Progenitor cell of endocrine pancreas (in vitro differentiated cells): ENCODE measurements at regions not wholly inside any gene's neighbourhood (a gene's known extent, or its start where the extent isn't known, plus 50 kb on each side); places are given as distances from the start of the nearest gene placed in this dataset.

ENCODE experiments used
- DNase-seq: peaks from one replicate; pipeline ENCODE4 v3.0.0; 2021; ENCODE audit warnings: low spot score; ENCODE audit not compliant: unreplicated experiment
- H3K27ac Mint-ChIP-seq: 2 replicates; pipeline ENCODE4 v1.8.0; 2021; ENCODE audit warnings: mild to moderate bottlenecking, moderate library complexity, mixed read lengths
- H3K27me3 Mint-ChIP-seq: 2 replicates; pipeline ENCODE4 v1.8.0; 2021; ENCODE audit warnings: mixed read lengths
- H3K36me3 Mint-ChIP-seq: 2 replicates; pipeline ENCODE4 v1.8.0; 2022; ENCODE audit warnings: mixed read lengths; ENCODE audit not compliant: insufficient read depth
- H3K4me1 Mint-ChIP-seq: 2 replicates; pipeline ENCODE4 v1.8.0; 2021; ENCODE audit warnings: low read depth, mixed read lengths
- H3K4me3 Mint-ChIP-seq: 2 replicates; pipeline ENCODE4 v1.8.0; 2021; ENCODE audit warnings: low read depth, mild to moderate bottlenecking, moderate library complexity, mixed read lengths
- H3K9me3 Mint-ChIP-seq: 2 replicates; pipeline ENCODE4 v1.8.0; 2021; ENCODE audit warnings: low read depth, mixed read lengths
- CTCF ChIP-seq: fragments of 200-600 bp; sonication (generic); IDR thresholded peaks from one replicate; pipeline ENCODE4 v1.5.0; 2021; ENCODE audit warnings: antibody characterized with exemption, mild to moderate bottlenecking; ENCODE audit not compliant: unreplicated experiment

GRCh38 chr2:7626139-7626537, 708.9 kb downstream of the RNF144A start:
- no peaks in the 10 kb centered on the region for H3K27me3 Mint-ChIP-seq
- no peak for TF ChIP-seq CTCF
- H3K4me3 Mint-ChIP-seq = no peak overlapping the region
- H3K36me3 Mint-ChIP-seq = no peaks in the 10 kb centered on the region
- H3K9me3 Mint-ChIP-seq = no peaks in the 10 kb centered on the region
- no peak for DNase-seq
- no peak overlapping the region for H3K27ac Mint-ChIP-seq
- no peaks in the 10 kb centered on the region for H3K4me1 Mint-ChIP-seq

DNA sequence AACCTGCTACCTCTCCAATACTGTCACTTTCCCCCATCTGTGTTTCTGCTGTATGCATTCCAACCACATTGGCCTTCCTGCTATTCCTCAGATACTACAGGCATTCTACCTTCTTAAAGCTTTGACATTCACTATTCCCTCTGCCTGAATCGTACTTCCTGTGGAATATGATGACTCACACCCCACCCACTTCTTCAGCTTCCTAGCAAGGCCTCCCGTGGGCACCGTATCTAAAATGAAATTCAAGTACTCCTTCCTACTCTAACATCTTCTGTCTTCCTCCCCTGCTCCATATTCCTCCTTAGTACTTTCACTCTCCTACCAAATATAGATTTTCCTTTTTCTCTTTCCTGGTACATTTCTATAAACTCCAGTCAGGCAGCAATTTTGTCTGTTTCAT, 710.4 kb downstream of the RNF144A start:
- H3K4me1 Mint-ChIP-seq = no peaks in the 10 kb centered on the region
- DNase-seq = no peak
- no peaks in the 10 kb centered on the region for H3K9me3 Mint-ChIP-seq
- no peak overlapping the region for H3K4me3 Mint-ChIP-seq
- TF ChIP-seq CTCF = no peak
- H3K36me3 Mint-ChIP-seq = no peaks in the 10 kb centered on the region
- peaks cover 4% of the 10 kb centered on the region for H3K27me3 Mint-ChIP-seq
- H3K27ac Mint-ChIP-seq = no peak overlapping the region

DNA sequence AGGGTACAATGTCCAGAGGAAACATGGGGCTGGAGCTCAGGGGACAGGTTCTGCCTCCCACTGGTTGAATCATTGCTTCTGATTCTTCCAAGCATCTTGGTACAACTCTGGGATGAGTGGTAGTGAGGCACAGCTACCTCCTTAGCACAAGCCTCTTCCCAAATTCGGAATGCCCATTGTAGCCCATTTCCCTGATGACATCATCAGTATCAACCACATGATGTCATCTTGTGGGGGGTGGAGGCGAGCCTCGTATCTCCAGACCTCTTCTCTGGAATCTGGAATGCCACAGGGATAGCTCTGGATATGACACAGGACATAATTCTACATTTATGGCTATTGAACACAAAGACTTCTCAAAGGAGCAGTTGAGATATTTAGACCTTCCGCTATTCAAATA, 715.2 kb downstream of the RNF144A start:
- Mint-ChIP-seq H3K4me3 (no peak overlapping the region), H3K4me1 (no peaks in the 10 kb centered on the region), H3K27ac (no peak overlapping the region), H3K36me3 (no peaks in the 10 kb centered on the region), H3K27me3 (peaks cover 11% of the 10 kb centered on the region), H3K9me3 (no peaks in the 10 kb centered on the region)
- no peak for DNase-seq
- TF ChIP-seq CTCF = no peak

GRCh38 chr2:7633566-7634153, 716.4 kb downstream of the RNF144A start:
- no peak for TF ChIP-seq CTCF
- no peaks in the 10 kb centered on the region for H3K36me3 Mint-ChIP-seq
- DNase-seq = no peak
- peaks cover 11% of the 10 kb centered on the region for H3K27me3 Mint-ChIP-seq
- no peaks in the 10 kb centered on the region for H3K9me3 Mint-ChIP-seq
- H3K27ac Mint-ChIP-seq = no peak overlapping the region
- H3K4me3 Mint-ChIP-seq = no peak overlapping the region
- no peaks in the 10 kb centered on the region for H3K4me1 Mint-ChIP-seq

DNA sequence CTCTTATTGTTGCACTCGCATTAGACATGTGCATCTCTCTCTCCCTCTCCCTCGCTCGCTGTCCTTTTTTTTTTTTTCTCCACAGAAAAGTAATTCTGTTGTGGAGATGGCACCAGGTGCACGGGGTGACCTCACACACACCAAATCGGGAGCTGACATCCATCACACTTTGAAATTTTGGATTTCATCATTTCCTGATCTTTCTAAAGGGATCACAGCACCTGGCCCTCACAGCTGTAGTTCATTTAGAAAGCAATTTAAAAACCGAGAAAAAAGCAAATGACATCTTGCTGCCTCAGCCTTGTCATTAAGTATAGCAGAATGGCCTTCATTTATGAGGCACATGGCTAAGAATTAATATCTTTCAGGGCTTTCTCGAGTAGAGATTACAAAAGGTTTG, 717.2 kb downstream of the RNF144A start:
- Mint-ChIP-seq H3K9me3 (no peaks in the 10 kb centered on the region), H3K27ac (no peak overlapping the region)

More for the DNA sequence above, 717.2 kb downstream of the RNF144A start:
- peaks cover 2% of the 10 kb centered on the region for H3K4me1 Mint-ChIP-seq
- H3K27me3 Mint-ChIP-seq = peaks cover 11% of the 10 kb centered on the region
- H3K36me3 Mint-ChIP-seq = no peaks in the 10 kb centered on the region
- no peak for DNase-seq
- no peak for TF ChIP-seq CTCF
- H3K4me3 Mint-ChIP-seq = no peak overlapping the region
